GM23338 (cell line): ENCODE measurements at regions not wholly inside any gene's neighbourhood (a gene's known extent, or its start where the extent isn't known, plus 50 kb on each side); places are given as distances from the start of the nearest gene placed in this dataset.

Experiments
- ATAC-seq: fragments of 200-7000 bp; cut with Tn5 transposase; 3 replicates; pipeline ENCODE4 v1.9.1; 2020
- DNase-seq: peaks from one replicate; pipeline ENCODE4 v3.0.0-alpha.2; 2015; ENCODE audit warnings: low spot score
- H2AFZ ChIP-seq: fragments of 200-600 bp; sonication (generic); 2 replicates; pipeline ENCODE4 v1.8.0; 2016; ENCODE audit warnings: antibody characterized with exemption, mild to moderate bottlenecking, moderate library complexity
- H3F3A ChIP-seq: fragments of 200-600 bp; sonication (generic); replicated peaks from 2 replicates; pipeline ENCODE4 v1.8.0; 2017; ENCODE audit warnings: antibody characterized with exemption, mixed run types, low read depth
- H3K27ac ChIP-seq: fragments of 200-600 bp; sonication (generic); 2 replicates; pipeline ENCODE4 v1.6.1; 2016; ENCODE audit warnings: low read depth
- H3K27me3 ChIP-seq: fragments of 200-600 bp; sonication (generic); 2 replicates; pipeline ENCODE4 v1.8.0; 2016; ENCODE audit warnings: mild to moderate bottlenecking, mixed run types, moderate library complexity; ENCODE audit not compliant: insufficient read depth
- H3K36me3 ChIP-seq: fragments of 200-600 bp; sonication (generic); 2 replicates; pipeline ENCODE4 v1.8.0; 2016; ENCODE audit warnings: mild to moderate bottlenecking; ENCODE audit not compliant: insufficient read depth
- H3K4me1 ChIP-seq: fragments of 200-600 bp; sonication (generic); 2 replicates; pipeline ENCODE4 v1.8.0; 2016; ENCODE audit warnings: mild to moderate bottlenecking, moderate library complexity; ENCODE audit not compliant: insufficient read depth
- H3K4me2 ChIP-seq: fragments of 200-600 bp; sonication (generic); 2 replicates; pipeline ENCODE4 v1.7.1; 2017; ENCODE audit warnings: mixed run types
- H3K4me3 ChIP-seq: fragments of 200-600 bp; sonication (generic); 2 replicates; pipeline ENCODE4 v1.6.1; 2016; ENCODE audit warnings: mixed run types
- H3K79me2 ChIP-seq: fragments of 200-600 bp; sonication (generic); replicated peaks from 2 replicates; pipeline ENCODE4 v1.8.0; 2017; ENCODE audit warnings: mild to moderate bottlenecking; ENCODE audit not compliant: insufficient read depth
- H3K9me2 ChIP-seq: fragments of 200-600 bp; sonication (generic); 2 replicates; pipeline ENCODE4 v1.8.0; 2017; ENCODE audit not compliant: insufficient read depth
- H4K20me1 ChIP-seq: fragments of 200-600 bp; sonication (generic); replicated peaks from 2 replicates; pipeline ENCODE4 v1.8.0; 2017; ENCODE audit warnings: mild to moderate bottlenecking; ENCODE audit not compliant: insufficient read depth
- H3K27ac Mint-ChIP-seq: 2 replicates; pipeline ENCODE4 v1.8.0; 2020; ENCODE audit warnings: inconsistent platforms, mild to moderate bottlenecking, moderate library complexity, mixed read lengths
- H3K27me3 Mint-ChIP-seq: 3 replicates; pipeline ENCODE4 v1.8.0; 2022; ENCODE audit warnings: low read depth, mild to moderate bottlenecking, moderate library complexity, mixed read lengths, inconsistent platforms; ENCODE audit not compliant: insufficient read depth, poor library complexity
- H3K36me3 Mint-ChIP-seq: 3 replicates; pipeline ENCODE4 v1.8.0; 2021; ENCODE audit warnings: low read depth, mild to moderate bottlenecking, inconsistent platforms, moderate library complexity, mixed read lengths
- H3K4me1 Mint-ChIP-seq: 3 replicates; pipeline ENCODE4 v1.8.0; 2020; ENCODE audit warnings: mild to moderate bottlenecking, inconsistent platforms, mixed read lengths
- H3K4me3 Mint-ChIP-seq: 3 replicates; pipeline ENCODE4 v1.8.0; 2021; ENCODE audit warnings: moderate library complexity, mild to moderate bottlenecking, inconsistent platforms, mixed read lengths
- H3K9me3 Mint-ChIP-seq: 3 replicates; pipeline ENCODE4 v1.8.0; 2020; ENCODE audit warnings: moderate library complexity, mild to moderate bottlenecking, inconsistent platforms, mixed read lengths
- EZH2 ChIP-seq: fragments of 200-600 bp; sonication (generic); IDR thresholded peaks from one replicate; pipeline ENCODE4 v1.8.0; 2017; ENCODE audit warnings: antibody characterized with exemption, mild to moderate bottlenecking, low read depth; ENCODE audit not compliant: unreplicated experiment
- EZH2phosphoT487 ChIP-seq: fragments of 200-600 bp; sonication (generic); IDR thresholded peaks from one replicate; pipeline ENCODE4 v1.8.1; 2018; ENCODE audit warnings: antibody characterized with exemption; ENCODE audit not compliant: unreplicated experiment
- JUNB ChIP-seq: IDR thresholded peaks from one replicate; pipeline ENCODE4 v1.6.1; 2016; ENCODE audit warnings: antibody characterized with exemption; ENCODE audit not compliant: unreplicated experiment
- NANOG ChIP-seq: IDR thresholded peaks from 2 replicates; pipeline ENCODE4 v1.6.1; 2016; ENCODE audit warnings: antibody characterized with exemption, borderline replicate concordance
- POLR2AphosphoS5 ChIP-seq: IDR thresholded peaks from 2 replicates; pipeline ENCODE4 v1.6.1; 2016; ENCODE audit warnings: antibody characterized with exemption, low read depth
- STAT1 ChIP-seq: IDR thresholded peaks from one replicate; pipeline ENCODE4 v1.6.1; 2016; ENCODE audit warnings: antibody characterized with exemption; ENCODE audit not compliant: unreplicated experiment
- ZNF114 ChIP-seq: fragments of 250-450 bp; sonication (Bioruptor Pico); IDR thresholded peaks from 2 replicates; pipeline ENCODE4 v1.5.0; 2020; ENCODE audit warnings: mild to moderate bottlenecking, moderate library complexity
- ZNF331 ChIP-seq: fragments of 250-450 bp; sonication (Bioruptor Pico); IDR thresholded peaks from 2 replicates; pipeline ENCODE4 v1.5.0; 2020; ENCODE audit warnings: low read depth, mild to moderate bottlenecking, moderate library complexity
- TF ChIP-seq, protein P1 (sequence below): IDR thresholded peaks from 2 replicates; pipeline ENCODE4 v1.6.1; 2016; ENCODE audit warnings: antibody characterized with exemption
- TF ChIP-seq, protein P2 (sequence below): fragments of 250-450 bp; sonication (Bioruptor Pico); IDR thresholded peaks from 2 replicates; pipeline ENCODE4 v1.5.0; 2020; ENCODE audit warnings: mild to moderate bottlenecking, moderate library complexity
- TF ChIP-seq, protein P3 (sequence below): IDR thresholded peaks from one replicate; pipeline ENCODE4 v1.6.1; 2018; ENCODE audit warnings: antibody characterized with exemption; ENCODE audit not compliant: unreplicated experiment

DNA sequence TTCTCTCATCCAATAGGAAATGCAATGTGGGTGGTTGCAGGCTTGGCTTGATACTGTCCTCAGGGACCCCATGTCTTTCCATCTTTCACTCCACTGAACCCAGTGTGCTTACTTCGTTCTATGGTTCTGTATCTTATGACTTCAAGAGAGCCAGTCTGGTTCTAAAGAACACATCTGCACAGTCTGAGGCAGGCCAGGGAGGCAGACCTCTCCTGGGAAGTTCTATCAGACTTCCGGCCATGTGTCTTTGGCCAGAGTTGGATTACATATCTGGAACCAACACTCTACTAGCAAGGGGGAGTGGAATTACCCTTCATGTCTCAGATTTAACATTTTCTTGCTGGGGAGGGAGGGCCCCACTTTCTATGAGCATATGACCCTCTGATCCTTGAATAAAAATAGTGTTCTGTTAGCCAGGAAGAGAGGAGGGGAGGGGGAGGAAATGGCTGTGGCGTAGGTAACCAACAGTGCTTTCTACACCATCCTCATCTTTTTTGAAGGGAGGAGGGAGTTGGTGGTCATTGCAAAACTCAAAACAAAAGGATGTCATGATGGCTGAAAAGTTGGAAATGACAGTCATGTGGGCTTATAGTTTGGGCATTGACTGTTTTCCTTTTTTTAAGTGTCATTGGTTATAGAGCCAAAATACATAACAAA lies 370.2 kb downstream of the GATA3 start (continued):
- TF ChIP-seq ZNF331 (CRISPR knock-in tag) (no peak), JUNB (no peak)

DNA sequence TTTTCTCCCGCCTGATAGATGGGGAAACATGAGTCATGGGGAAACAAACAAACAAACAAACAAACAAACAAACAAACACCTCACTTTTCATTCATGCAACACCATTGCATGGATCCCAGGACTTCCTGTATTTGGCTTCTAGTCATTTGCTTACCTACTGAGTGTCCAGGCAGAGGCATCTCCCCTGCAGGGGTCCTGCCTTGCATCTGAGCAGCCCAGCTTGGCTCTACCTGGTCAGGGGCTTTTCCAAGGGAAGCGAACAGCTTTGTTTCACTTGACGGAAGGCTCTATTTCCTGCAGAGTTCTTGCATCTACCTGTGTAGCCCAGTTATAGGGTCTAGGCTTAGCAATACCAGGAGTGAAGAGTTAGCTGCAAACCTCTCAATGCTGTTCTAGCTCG lies 374.2 kb downstream of the GATA3 start:
- H2AFZ ChIP-seq: no peak overlapping the region

More for the DNA sequence above, 374.2 kb downstream of the GATA3 start:
- H3K79me2 ChIP-seq: no peaks in the 10 kb centered on the region
- no peaks in the 10 kb centered on the region for H3K9me3 Mint-ChIP-seq
- peak overlapping the region; percentile 72; the same call in 1 of the 2 replicates for H3K27ac Mint-ChIP-seq
- H3K27me3 Mint-ChIP-seq: no peaks in the 10 kb centered on the region
- H4K20me1 ChIP-seq: no peaks in the 10 kb centered on the region
- H3K36me3 ChIP-seq: no peaks in the 10 kb centered on the region
- H3K4me3 ChIP-seq: no peak overlapping the region
- no peaks in the 10 kb centered on the region for H3K36me3 Mint-ChIP-seq
- TF ChIP-seq ZNF331 (CRISPR knock-in tag) (no peak), EZH2 (no peak), JUNB (no peak), STAT1 (no peak), NANOG (no peak), EZH2phosphoT487 (no peak), ZNF114 (CRISPR knock-in tag) (no peak), POLR2AphosphoS5 (no peak)
- TF ChIP-seq, protein P1, sequence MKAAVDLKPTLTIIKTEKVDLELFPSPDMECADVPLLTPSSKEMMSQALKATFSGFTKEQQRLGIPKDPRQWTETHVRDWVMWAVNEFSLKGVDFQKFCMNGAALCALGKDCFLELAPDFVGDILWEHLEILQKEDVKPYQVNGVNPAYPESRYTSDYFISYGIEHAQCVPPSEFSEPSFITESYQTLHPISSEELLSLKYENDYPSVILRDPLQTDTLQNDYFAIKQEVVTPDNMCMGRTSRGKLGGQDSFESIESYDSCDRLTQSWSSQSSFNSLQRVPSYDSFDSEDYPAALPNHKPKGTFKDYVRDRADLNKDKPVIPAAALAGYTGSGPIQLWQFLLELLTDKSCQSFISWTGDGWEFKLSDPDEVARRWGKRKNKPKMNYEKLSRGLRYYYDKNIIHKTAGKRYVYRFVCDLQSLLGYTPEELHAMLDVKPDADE: no peak
- TF ChIP-seq, protein P2, sequence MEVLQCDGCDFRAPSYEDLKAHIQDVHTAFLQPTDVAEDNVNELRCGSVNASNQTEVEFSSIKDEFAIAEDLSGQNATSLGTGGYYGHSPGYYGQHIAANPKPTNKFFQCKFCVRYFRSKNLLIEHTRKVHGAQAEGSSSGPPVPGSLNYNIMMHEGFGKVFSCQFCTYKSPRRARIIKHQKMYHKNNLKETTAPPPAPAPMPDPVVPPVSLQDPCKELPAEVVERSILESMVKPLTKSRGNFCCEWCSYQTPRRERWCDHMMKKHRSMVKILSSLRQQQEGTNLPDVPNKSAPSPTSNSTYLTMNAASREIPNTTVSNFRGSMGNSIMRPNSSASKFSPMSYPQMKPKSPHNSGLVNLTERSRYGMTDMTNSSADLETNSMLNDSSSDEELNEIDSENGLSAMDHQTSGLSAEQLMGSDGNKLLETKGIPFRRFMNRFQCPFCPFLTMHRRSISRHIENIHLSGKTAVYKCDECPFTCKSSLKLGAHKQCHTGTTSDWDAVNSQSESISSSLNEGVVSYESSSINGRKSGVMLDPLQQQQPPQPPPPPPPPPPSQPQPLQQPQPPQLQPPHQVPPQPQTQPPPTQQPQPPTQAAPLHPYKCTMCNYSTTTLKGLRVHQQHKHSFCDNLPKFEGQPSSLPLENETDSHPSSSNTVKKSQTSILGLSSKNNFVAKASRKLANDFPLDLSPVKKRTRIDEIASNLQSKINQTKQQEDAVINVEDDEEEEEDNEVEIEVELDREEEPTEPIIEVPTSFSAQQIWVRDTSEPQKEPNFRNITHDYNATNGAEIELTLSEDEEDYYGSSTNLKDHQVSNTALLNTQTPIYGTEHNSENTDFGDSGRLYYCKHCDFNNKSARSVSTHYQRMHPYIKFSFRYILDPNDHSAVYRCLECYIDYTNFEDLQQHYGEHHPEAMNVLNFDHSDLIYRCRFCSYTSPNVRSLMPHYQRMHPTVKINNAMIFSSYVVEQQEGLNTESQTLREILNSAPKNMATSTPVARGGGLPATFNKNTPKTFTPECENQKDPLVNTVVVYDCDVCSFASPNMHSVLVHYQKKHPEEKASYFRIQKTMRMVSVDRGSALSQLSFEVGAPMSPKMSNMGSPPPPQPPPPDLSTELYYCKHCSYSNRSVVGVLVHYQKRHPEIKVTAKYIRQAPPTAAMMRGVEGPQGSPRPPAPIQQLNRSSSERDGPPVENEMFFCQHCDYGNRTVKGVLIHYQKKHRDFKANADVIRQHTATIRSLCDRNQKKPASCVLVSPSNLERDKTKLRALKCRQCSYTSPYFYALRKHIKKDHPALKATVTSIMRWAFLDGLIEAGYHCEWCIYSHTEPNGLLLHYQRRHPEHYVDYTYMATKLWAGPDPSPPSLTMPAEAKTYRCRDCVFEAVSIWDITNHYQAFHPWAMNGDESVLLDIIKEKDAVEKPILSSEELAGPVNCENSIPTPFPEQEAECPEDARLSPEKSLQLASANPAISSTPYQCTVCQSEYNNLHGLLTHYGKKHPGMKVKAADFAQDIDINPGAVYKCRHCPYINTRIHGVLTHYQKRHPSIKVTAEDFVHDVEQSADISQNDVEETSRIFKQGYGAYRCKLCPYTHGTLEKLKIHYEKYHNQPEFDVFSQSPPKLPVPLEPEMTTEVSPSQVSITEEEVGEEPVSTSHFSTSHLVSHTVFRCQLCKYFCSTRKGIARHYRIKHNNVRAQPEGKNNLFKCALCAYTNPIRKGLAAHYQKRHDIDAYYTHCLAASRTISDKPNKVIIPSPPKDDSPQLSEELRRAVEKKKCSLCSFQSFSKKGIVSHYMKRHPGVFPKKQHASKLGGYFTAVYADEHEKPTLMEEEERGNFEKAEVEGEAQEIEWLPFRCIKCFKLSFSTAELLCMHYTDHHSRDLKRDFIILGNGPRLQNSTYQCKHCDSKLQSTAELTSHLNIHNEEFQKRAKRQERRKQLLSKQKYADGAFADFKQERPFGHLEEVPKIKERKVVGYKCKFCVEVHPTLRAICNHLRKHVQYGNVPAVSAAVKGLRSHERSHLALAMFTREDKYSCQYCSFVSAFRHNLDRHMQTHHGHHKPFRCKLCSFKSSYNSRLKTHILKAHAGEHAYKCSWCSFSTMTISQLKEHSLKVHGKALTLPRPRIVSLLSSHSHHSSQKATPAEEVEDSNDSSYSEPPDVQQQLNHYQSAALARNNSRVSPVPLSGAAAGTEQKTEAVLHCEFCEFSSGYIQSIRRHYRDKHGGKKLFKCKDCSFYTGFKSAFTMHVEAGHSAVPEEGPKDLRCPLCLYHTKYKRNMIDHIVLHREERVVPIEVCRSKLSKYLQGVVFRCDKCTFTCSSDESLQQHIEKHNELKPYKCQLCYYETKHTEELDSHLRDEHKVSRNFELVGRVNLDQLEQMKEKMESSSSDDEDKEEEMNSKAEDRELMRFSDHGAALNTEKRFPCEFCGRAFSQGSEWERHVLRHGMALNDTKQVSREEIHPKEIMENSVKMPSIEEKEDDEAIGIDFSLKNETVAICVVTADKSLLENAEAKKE (CRISPR knock-in tag): no peak
- TF ChIP-seq, protein P3, sequence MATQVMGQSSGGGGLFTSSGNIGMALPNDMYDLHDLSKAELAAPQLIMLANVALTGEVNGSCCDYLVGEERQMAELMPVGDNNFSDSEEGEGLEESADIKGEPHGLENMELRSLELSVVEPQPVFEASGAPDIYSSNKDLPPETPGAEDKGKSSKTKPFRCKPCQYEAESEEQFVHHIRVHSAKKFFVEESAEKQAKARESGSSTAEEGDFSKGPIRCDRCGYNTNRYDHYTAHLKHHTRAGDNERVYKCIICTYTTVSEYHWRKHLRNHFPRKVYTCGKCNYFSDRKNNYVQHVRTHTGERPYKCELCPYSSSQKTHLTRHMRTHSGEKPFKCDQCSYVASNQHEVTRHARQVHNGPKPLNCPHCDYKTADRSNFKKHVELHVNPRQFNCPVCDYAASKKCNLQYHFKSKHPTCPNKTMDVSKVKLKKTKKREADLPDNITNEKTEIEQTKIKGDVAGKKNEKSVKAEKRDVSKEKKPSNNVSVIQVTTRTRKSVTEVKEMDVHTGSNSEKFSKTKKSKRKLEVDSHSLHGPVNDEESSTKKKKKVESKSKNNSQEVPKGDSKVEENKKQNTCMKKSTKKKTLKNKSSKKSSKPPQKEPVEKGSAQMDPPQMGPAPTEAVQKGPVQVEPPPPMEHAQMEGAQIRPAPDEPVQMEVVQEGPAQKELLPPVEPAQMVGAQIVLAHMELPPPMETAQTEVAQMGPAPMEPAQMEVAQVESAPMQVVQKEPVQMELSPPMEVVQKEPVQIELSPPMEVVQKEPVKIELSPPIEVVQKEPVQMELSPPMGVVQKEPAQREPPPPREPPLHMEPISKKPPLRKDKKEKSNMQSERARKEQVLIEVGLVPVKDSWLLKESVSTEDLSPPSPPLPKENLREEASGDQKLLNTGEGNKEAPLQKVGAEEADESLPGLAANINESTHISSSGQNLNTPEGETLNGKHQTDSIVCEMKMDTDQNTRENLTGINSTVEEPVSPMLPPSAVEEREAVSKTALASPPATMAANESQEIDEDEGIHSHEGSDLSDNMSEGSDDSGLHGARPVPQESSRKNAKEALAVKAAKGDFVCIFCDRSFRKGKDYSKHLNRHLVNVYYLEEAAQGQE: no peak
- no peaks in the 10 kb centered on the region for H3K27me3 ChIP-seq
- no peak overlapping the region for H3K4me2 ChIP-seq
- H3F3A ChIP-seq: no peaks in the 10 kb centered on the region
- H3K9me2 ChIP-seq: no peaks in the 10 kb centered on the region
- no peak overlapping the region for H3K27ac ChIP-seq
- H3K4me1 Mint-ChIP-seq: peaks cover 13% of the 10 kb centered on the region; the same call in 2 of the 3 replicates
- H3K4me3 Mint-ChIP-seq: no peak overlapping the region
- H3K4me1 ChIP-seq: 0 out of 2 replicates have a peak, but pooled peaks cover 8% of the 10 kb centered on the region
- peak; percentile 95 for ATAC-seq
- DNase-seq: peak; percentile 59
